HCT116 (cell line): ENCODE measurements at regions not wholly inside any gene's neighbourhood (a gene's known extent, or its start where the extent isn't known, plus 50 kb on each side); places are given as distances from the start of the nearest gene placed in this dataset.

ENCODE experiments used
- ATAC-seq: fragments of 200-7000 bp; cut with Tn5 transposase; 2 replicates; pipeline ENCODE4 v1.9.1; 2020; ENCODE audit warnings: mild to moderate bottlenecking, moderate library complexity
- BruUV-seq: library from RNA; stranded (reverse); fragments of 400-500 nt; replicated peaks from 2 replicates; lab custom pipeline; 2021; lab: Mats Ljungman, UMichigan
- CTCF ChIA-PET: fragments of 300-600 bp; sonication (Branson Sonifier 250); formaldehyde crosslinking; loops from one replicate; lab custom pipeline; 2021; ENCODE audit warnings: antibody characterized with exemption; lab: Charles Lee
- POLR2A ChIA-PET: fragments of 300-600, 350-600 bp; sonication (Branson Sonifier 250); formaldehyde crosslinking; loops from one replicate; lab custom pipeline; 2021; ENCODE audit warnings: antibody characterized with exemption; lab: Charles Lee
- RAD21 ChIA-PET, 2 experiments: fragments of 300-600 bp; sonication (Branson Sonifier 250); formaldehyde crosslinking; loops; one replicate each; lab custom pipeline; 2023; ENCODE audit warnings: low total read pairs in 2 of 2; ENCODE audit not compliant: uncharacterized antibody in 2 of 2, unreplicated experiment in 2 of 2, low non-redundant PET in 1 of 2; lab: Charles Lee
- DNase-seq: peaks from one replicate; pipeline ENCODE4 v3.0.0-alpha.2; 2010; ENCODE audit warnings: low read depth, low spot score
- H2AFZ ChIP-seq: fragments of 200-600 bp; shearing (Covaris generic), sonication (generic); 2 replicates; pipeline ENCODE4 v1.6.1; 2017; ENCODE audit warnings: low read depth, mixed run types, mixed read lengths, antibody characterized with exemption, low read length; ENCODE audit not compliant: poor library complexity, severe bottlenecking
- H3K27ac ChIP-seq: 2 replicates; pipeline ENCODE4 v1.5.1; 2012; ENCODE audit warnings: low read depth, low read length
- H3K27me3 ChIP-seq: fragments of 200-600 bp; sonication (generic); 2 replicates; pipeline ENCODE4 v1.6.1; 2016; ENCODE audit warnings: mixed run types, low read length, mixed read lengths; ENCODE audit not compliant: insufficient read depth
- H3K36me3 ChIP-seq, 2 experiments: fragments of 200-500 bp in 1 of 2; fragments of 200-600 bp in 1 of 2; sonication (Bioruptor generic) in 1 of 2; sonication (generic) in 1 of 2; 2 replicates each; pipeline versions ENCODE4 v1.5.1 to v1.6.1; 2014 to 2016; ENCODE audit warnings: low read length in 2 of 2, inconsistent platforms in 1 of 2, mixed read lengths in 1 of 2, mixed run types in 1 of 2; ENCODE audit not compliant: insufficient read depth in 2 of 2, control insufficient read depth in 1 of 2
- H3K4me1 ChIP-seq, 2 experiments: fragments of 200-600 bp in 1 of 2; sonication (generic) in 1 of 2; 2 replicates each; pipeline versions ENCODE4 v1.5.1 to v1.6.1; 2012 to 2017; ENCODE audit warnings: low read length in 2 of 2, inconsistent platforms in 1 of 2, mild to moderate bottlenecking in 1 of 2, mixed read lengths in 1 of 2, mixed run types in 1 of 2, moderate library complexity in 1 of 2; ENCODE audit not compliant: insufficient read depth in 2 of 2, control insufficient read depth in 1 of 2
- H3K4me2 ChIP-seq: fragments of 200-600 bp; sonication (generic); 2 replicates; pipeline ENCODE4 v1.6.1; 2017; ENCODE audit warnings: mixed run types, low read length, mixed read lengths
- H3K4me3 ChIP-seq, 2 experiments: fragments of 200-600 bp in 1 of 2; sonication (generic) in 1 of 2; replicated peaks in 1 of 2; 2 replicates each; pipeline ENCODE4 v1.5.1; 2011 to 2016; ENCODE audit warnings: low read length in 2 of 2, control low read depth in 1 of 2, low read depth in 1 of 2, mild to moderate bottlenecking in 1 of 2, mixed read lengths in 1 of 2, mixed run types in 1 of 2
- H3K79me2 ChIP-seq: fragments of 200-600 bp; sonication (generic); 2 replicates; pipeline ENCODE4 v1.6.1; 2017; ENCODE audit warnings: mild to moderate bottlenecking, mixed run types, low read length, moderate library complexity, mixed read lengths; ENCODE audit not compliant: insufficient read depth
- H3K9ac ChIP-seq: fragments of 200-600 bp; sonication (generic); 2 replicates; pipeline ENCODE4 v1.6.1; 2016; ENCODE audit warnings: low read length, mixed read lengths
- H3K9me2 ChIP-seq: fragments of 200-600 bp; sonication (generic), shearing (Covaris generic); 2 replicates; pipeline ENCODE4 v1.6.1; 2017; ENCODE audit warnings: mixed run types, mild to moderate bottlenecking, moderate library complexity; ENCODE audit not compliant: insufficient read depth
- H3K9me3 ChIP-seq, 2 experiments: fragments of 200-500 bp in 1 of 2; fragments of 200-600 bp in 1 of 2; sonication (Bioruptor generic) in 1 of 2; sonication (generic) in 1 of 2; 2 replicates each; pipeline ENCODE4 v1.6.1; 2014 to 2017; ENCODE audit warnings: low read length in 2 of 2, mixed read lengths in 2 of 2, inconsistent platforms in 1 of 2, low read depth in 1 of 2, mild to moderate bottlenecking in 1 of 2, mixed run types in 1 of 2, moderate library complexity in 1 of 2; ENCODE audit not compliant: control insufficient read depth in 1 of 2, insufficient read depth in 1 of 2
- H4K20me1 ChIP-seq: fragments of 200-600 bp; sonication (generic), shearing (Covaris generic); 2 replicates; pipeline ENCODE4 v1.6.1; 2017; ENCODE audit warnings: mixed run types, mild to moderate bottlenecking, moderate library complexity; ENCODE audit not compliant: insufficient read depth
- CBX3 ChIP-seq: IDR thresholded peaks from 2 replicates; pipeline ENCODE4 v1.6.1; 2012; ENCODE audit warnings: low read depth
- CEBPB ChIP-seq: IDR thresholded peaks from 2 replicates; pipeline ENCODE4 v1.6.1; 2012; ENCODE audit warnings: low read depth
- CTCF ChIP-seq, 3 experiments: fragments of 200-600 bp in 1 of 3; sonication (generic) in 1 of 3; IDR thresholded peaks in 2 of 3; conservative IDR thresholded peaks in 1 of 3; 2 replicates each; pipeline ENCODE4 v1.5.1; 2012 to 2017; ENCODE audit warnings: low read depth in 2 of 3, low read length in 2 of 3, antibody characterized with exemption in 1 of 3, borderline replicate concordance in 1 of 3, control low read depth in 1 of 3, mild to moderate bottlenecking in 1 of 3, mixed read lengths in 1 of 3, mixed run types in 1 of 3, moderate library complexity in 1 of 3; ENCODE audit not compliant: insufficient read depth in 1 of 3
- ELF1 ChIP-seq: IDR thresholded peaks from 2 replicates; pipeline ENCODE4 v1.6.1; 2012; ENCODE audit warnings: low read depth, borderline replicate concordance
- EZH2 ChIP-seq: fragments of 200-600 bp; sonication (generic); IDR thresholded peaks from 2 replicates; pipeline ENCODE4 v1.6.1; 2017; ENCODE audit warnings: antibody characterized with exemption, mixed run types
- FOSL1 ChIP-seq: IDR thresholded peaks from 2 replicates; pipeline ENCODE4 v1.6.1; 2012; ENCODE audit warnings: low read depth
- JUND ChIP-seq: IDR thresholded peaks from 2 replicates; pipeline ENCODE4 v1.6.1; 2012
- POLR2A ChIP-seq: IDR thresholded peaks from 2 replicates; pipeline ENCODE4 v1.7.0; 2011; ENCODE audit warnings: borderline replicate concordance; ENCODE audit not compliant: insufficient read depth, insufficient read length; ENCODE audit errors: extremely low read depth
- SP1 ChIP-seq: IDR thresholded peaks from 2 replicates; pipeline ENCODE4 v1.6.1; 2012; ENCODE audit warnings: low read depth
- TCF7L2 ChIP-seq: IDR thresholded peaks from 2 replicates; pipeline ENCODE4 v1.7.0; 2011; ENCODE audit warnings: borderline replicate concordance, inconsistent platforms; ENCODE audit not compliant: insufficient read depth, insufficient read length; ENCODE audit errors: extremely low read depth
- ZFX ChIP-seq: fragments of 450-650 bp; IDR thresholded peaks from 2 replicates; pipeline ENCODE4 v1.6.1; 2017
- ZNF274 ChIP-seq: fragments of 200-500 bp; sonication (Bioruptor generic); IDR thresholded peaks from 2 replicates; pipeline ENCODE4 v1.6.1; 2014; ENCODE audit warnings: mild to moderate bottlenecking, low read depth, low read length, inconsistent platforms
- intact Hi-C: fragments of 100-400 bp; cut with micrococcal nuclease; formaldehyde crosslinking; loops from 2 replicates; pipeline ENCODE4 v1.10.0; 2022
- TF ChIP-seq, protein P1 (sequence below): IDR thresholded peaks from 2 replicates; pipeline ENCODE4 v1.6.1; 2012
- TF ChIP-seq, protein P2 (sequence below): IDR thresholded peaks from 2 replicates; pipeline ENCODE4 v1.6.1; 2011; ENCODE audit warnings: mild to moderate bottlenecking, low read length, moderate library complexity; ENCODE audit not compliant: insufficient replicate concordance; ENCODE audit errors: extremely low read depth

GRCh38 chr15:69590932-69591524, 138.4 kb downstream of the RPLP1 start:
- Histone ChIP-seq H3K36me3 (no peaks in the 10 kb centered on the region), H3K79me2 (no peaks in the 10 kb centered on the region), H2AFZ (no peak overlapping the region), H3K9ac (no peak overlapping the region), H4K20me1 (no peaks in the 10 kb centered on the region), H3K9me3 (no peaks in the 10 kb centered on the region), H3K27ac (no peak overlapping the region), H3K9me2 (no peaks in the 10 kb centered on the region), H3K27me3 (peaks cover 9% of the 10 kb centered on the region; the same call in 1 of the 2 replicates), H3K4me2 (no peak overlapping the region), H3K4me3 (no peak overlapping the region), H3K4me1 (peaks cover 6 to 7% of the 10 kb centered on the region in 2 experiments; a peak in 1 of 4 replicates)
- ATAC-seq, result no peak
- DNase-seq, result no peak
- ChIA-PET POLR2A (no interaction called here), CTCF (no interaction called here), RAD21 (no interaction called here)
- BruUV-seq, result no TSS peak
- intact Hi-C loops, result no loop called here
- no peak for TF ChIP-seq EZH2
- no peak for TF ChIP-seq POLR2A
- no peak for TF ChIP-seq TCF7L2
- TF ChIP-seq JUND, result no peak
- TF ChIP-seq ZFX, result no peak
- no peak for TF ChIP-seq ZNF274

DNA sequence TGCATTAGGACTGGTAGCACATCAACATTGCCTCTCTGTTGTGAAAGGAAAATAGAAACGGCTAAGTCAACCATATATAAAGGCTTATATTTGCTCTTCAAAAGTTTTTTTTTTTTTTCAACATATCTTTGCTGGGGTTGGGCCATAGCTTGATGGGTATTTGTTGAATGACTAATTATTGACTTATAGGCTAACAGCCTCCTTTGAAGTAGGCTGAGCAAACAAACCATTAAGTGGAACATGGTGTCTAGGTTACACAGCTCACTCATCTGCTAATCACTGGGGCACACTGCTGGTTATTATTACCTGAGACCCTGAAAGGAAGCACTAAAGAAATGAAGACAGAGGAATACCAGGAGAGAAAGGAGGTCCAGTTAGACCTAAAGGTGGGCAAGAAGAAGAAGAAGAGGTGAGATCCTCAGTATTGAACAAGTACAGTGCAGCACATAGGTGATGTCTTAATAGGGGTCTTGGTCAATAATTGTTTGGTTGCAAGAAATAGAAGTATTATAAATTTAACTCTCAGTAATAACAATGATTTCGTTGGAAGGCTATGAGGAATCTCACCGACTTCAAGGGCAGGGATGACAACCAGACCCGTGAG, 139.4 kb downstream of the RPLP1 start:
- no peaks in the 10 kb centered on the region for H3K9me3 ChIP-seq
- RAD21 ChIA-PET, result no interaction called here
- TF ChIP-seq CBX3, result no peak
- no peak for TF ChIP-seq JUND
- no peak for TF ChIP-seq EZH2
- TF ChIP-seq CEBPB, result no peak
- TF ChIP-seq, protein P1, sequence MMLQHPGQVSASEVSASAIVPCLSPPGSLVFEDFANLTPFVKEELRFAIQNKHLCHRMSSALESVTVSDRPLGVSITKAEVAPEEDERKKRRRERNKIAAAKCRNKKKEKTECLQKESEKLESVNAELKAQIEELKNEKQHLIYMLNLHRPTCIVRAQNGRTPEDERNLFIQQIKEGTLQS, result no peak
- TF ChIP-seq ELF1, result no peak
- TF ChIP-seq SP1, result no peak
- TF ChIP-seq, protein P2, sequence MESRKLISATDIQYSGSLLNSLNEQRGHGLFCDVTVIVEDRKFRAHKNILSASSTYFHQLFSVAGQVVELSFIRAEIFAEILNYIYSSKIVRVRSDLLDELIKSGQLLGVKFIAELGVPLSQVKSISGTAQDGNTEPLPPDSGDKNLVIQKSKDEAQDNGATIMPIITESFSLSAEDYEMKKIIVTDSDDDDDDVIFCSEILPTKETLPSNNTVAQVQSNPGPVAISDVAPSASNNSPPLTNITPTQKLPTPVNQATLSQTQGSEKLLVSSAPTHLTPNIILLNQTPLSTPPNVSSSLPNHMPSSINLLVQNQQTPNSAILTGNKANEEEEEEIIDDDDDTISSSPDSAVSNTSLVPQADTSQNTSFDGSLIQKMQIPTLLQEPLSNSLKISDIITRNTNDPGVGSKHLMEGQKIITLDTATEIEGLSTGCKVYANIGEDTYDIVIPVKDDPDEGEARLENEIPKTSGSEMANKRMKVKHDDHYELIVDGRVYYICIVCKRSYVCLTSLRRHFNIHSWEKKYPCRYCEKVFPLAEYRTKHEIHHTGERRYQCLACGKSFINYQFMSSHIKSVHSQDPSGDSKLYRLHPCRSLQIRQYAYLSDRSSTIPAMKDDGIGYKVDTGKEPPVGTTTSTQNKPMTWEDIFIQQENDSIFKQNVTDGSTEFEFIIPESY, result no peak
- no peak for TF ChIP-seq CTCF (IDR thresholded peaks at IDR 0.05 in 2 of 3, conservative IDR thresholded peaks at IDR 0.05 in 1 of 3; ENCODE audit: borderline replicate concordance in 1 of 3, insufficient read depth in 1 of 3, low read depth in 2 of 3, low read length in 2 of 3)
- no peak for TF ChIP-seq FOSL1
- no peak for TF ChIP-seq ZNF274
- no peak for TF ChIP-seq TCF7L2
- TF ChIP-seq, all 23 proteins: peak for 0
- Histone ChIP-seq H3K4me2 (no peak overlapping the region), H3K27me3 (0 out of 2 replicates have a peak, but pooled peaks cover 8% of the 10 kb centered on the region), H3K9me2 (no peaks in the 10 kb centered on the region), H3K9ac (no peak overlapping the region), H3K4me3 (no peak overlapping the region), H3K27ac (no peak overlapping the region), H3K79me2 (no peaks in the 10 kb centered on the region), H2AFZ (no peak overlapping the region), H4K20me1 (no peaks in the 10 kb centered on the region), H3K36me3 (no peaks in the 10 kb centered on the region), H3K4me1 (peaks cover 6 to 7% of the 10 kb centered on the region in 2 experiments; a peak in 1 of 4 replicates)
- DNase-seq (no peak), ATAC-seq (no peak)
- BruUV-seq, result no TSS peak
- intact Hi-C loops, result no loop called here
- ChIA-PET POLR2A (interaction anchor here (0.7 kb wide), 1 partner anchor 882 kb away, joined by 3 read pairs; no protein-coding TSS in a partner anchor), CTCF (no interaction called here)
